ENCODE measurements at regions not wholly inside any gene's neighbourhood (a gene's known extent, or its start where the extent isn't known, plus 50 kb on each side); places are given as distances from the start of the nearest gene placed in this dataset.

- TF ChIP-seq, protein P1, sequence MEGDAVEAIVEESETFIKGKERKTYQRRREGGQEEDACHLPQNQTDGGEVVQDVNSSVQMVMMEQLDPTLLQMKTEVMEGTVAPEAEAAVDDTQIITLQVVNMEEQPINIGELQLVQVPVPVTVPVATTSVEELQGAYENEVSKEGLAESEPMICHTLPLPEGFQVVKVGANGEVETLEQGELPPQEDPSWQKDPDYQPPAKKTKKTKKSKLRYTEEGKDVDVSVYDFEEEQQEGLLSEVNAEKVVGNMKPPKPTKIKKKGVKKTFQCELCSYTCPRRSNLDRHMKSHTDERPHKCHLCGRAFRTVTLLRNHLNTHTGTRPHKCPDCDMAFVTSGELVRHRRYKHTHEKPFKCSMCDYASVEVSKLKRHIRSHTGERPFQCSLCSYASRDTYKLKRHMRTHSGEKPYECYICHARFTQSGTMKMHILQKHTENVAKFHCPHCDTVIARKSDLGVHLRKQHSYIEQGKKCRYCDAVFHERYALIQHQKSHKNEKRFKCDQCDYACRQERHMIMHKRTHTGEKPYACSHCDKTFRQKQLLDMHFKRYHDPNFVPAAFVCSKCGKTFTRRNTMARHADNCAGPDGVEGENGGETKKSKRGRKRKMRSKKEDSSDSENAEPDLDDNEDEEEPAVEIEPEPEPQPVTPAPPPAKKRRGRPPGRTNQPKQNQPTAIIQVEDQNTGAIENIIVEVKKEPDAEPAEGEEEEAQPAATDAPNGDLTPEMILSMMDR (IDR thresholded peaks at IDR 0.05), result no peak
- TF ChIP-seq POLR2A (IDR thresholded peaks at IDR 0.05) (no peak), POLR2AphosphoS5 (IDR thresholded peaks at IDR 0.05) (no peak), EP300 (IDR thresholded peaks at IDR 0.05) (no peak)
Measured at GRCh38 chr9:79984429-79985067, 412.8 kb downstream of the TLE4 start.

All from sigmoid colon (tissue), 4 donors.